ENCODE measurements at regions not wholly inside any gene's neighbourhood (a gene's known extent, or its start where the extent isn't known, plus 50 kb on each side); places are given as distances from the start of the nearest gene placed in this dataset.

- TF ChIP-seq CTCF (conservative IDR thresholded peaks at IDR 0.05), result no peak
- TF ChIP-seq EZH2 (IDR thresholded peaks at IDR 0.05; ENCODE audit: low read depth), result no peak
Measured at GRCh38 chr2:136060416-136060815, 57.5 kb downstream of the CXCR4 start.

Data from PC-9 (cell line).